PFSK-1 (cell line): ENCODE measurements at regions not wholly inside any gene's neighbourhood (a gene's known extent, or its start where the extent isn't known, plus 50 kb on each side); places are given as distances from the start of the nearest gene placed in this dataset.

ENCODE experiments used
- FOXP2 ChIP-seq: optimal IDR thresholded peaks from 2 replicates; pipeline ENCODE3; 2011; ENCODE audit warnings: borderline replicate concordance, control low read depth, inconsistent platforms; ENCODE audit not compliant: insufficient read depth; ENCODE audit errors: extremely low read length, extremely low read depth
- POLR2AphosphoS5 ChIP-seq: IDR thresholded peaks from 2 replicates; pipeline ENCODE4 v1.6.1; 2012; ENCODE audit warnings: low read depth, mild to moderate bottlenecking, control low read depth, low read length, moderate library complexity
- REST ChIP-seq, 2 experiments: IDR thresholded peaks; 2 replicates each; pipeline versions ENCODE4 v1.6.1 to v1.8.0; 2011 to 2012; ENCODE audit warnings: low read depth in 2 of 2, low read length in 2 of 2, control low read depth in 1 of 2, inconsistent platforms in 1 of 2, mild to moderate bottlenecking in 1 of 2, moderate library complexity in 1 of 2; ENCODE audit not compliant: insufficient read depth in 1 of 2
- SIN3A ChIP-seq: IDR thresholded peaks from 2 replicates; pipeline ENCODE4 v1.6.1; 2012; ENCODE audit warnings: mild to moderate bottlenecking, low read length, moderate library complexity, borderline replicate concordance; ENCODE audit not compliant: insufficient read depth
- TAF1 ChIP-seq: IDR thresholded peaks from 2 replicates; pipeline ENCODE4 v1.6.1; 2012; ENCODE audit warnings: low read length, control low read depth, borderline replicate concordance; ENCODE audit not compliant: insufficient read depth

GRCh38 chr2:34547340-34547739, 948.2 kb upstream of the FAM98A start:
- TF ChIP-seq REST (IDR thresholded peaks at IDR 0.05; ENCODE audit: insufficient read depth in 1 of 2, low read depth in 2 of 2, low read length in 2 of 2) (no peak), TAF1 (no peak), SIN3A (no peak), POLR2AphosphoS5 (no peak), FOXP2 (no peak)

GRCh38 chr2:34545486-34546136, 946.5 kb upstream of the FAM98A start:
- TF ChIP-seq SIN3A (no peak), POLR2AphosphoS5 (no peak), REST (IDR thresholded peaks at IDR 0.05; ENCODE audit: insufficient read depth in 1 of 2, low read depth in 2 of 2, low read length in 2 of 2) (no peak), FOXP2 (no peak), TAF1 (no peak)

GRCh38 chr2:34534761-34535160, 935.7 kb upstream of the FAM98A start:
- TF ChIP-seq SIN3A (no peak), POLR2AphosphoS5 (no peak), FOXP2 (no peak), REST (IDR thresholded peaks at IDR 0.05; ENCODE audit: insufficient read depth in 1 of 2, low read depth in 2 of 2, low read length in 2 of 2) (no peak), TAF1 (no peak)

- TF ChIP-seq REST (IDR thresholded peaks at IDR 0.05; ENCODE audit: insufficient read depth in 1 of 2, low read depth in 2 of 2, low read length in 2 of 2) (no peak), TAF1 (no peak), POLR2AphosphoS5 (no peak), SIN3A (no peak)
Measured at GRCh38 chr2:34534341-34534740, 935.2 kb upstream of the FAM98A start.
